HG03095 (cell line): ENCODE measurements at regions not wholly inside any gene's neighbourhood (a gene's known extent, or its start where the extent isn't known, plus 50 kb on each side); places are given as distances from the start of the nearest gene placed in this dataset.

Experiments
- ATAC-seq: cut with Tn5 transposase; IDR thresholded peaks from one replicate; pipeline ENCODE4 v1.9.1; 2021; ENCODE audit warnings: moderate library complexity; ENCODE audit not compliant: unreplicated experiment

DNA sequence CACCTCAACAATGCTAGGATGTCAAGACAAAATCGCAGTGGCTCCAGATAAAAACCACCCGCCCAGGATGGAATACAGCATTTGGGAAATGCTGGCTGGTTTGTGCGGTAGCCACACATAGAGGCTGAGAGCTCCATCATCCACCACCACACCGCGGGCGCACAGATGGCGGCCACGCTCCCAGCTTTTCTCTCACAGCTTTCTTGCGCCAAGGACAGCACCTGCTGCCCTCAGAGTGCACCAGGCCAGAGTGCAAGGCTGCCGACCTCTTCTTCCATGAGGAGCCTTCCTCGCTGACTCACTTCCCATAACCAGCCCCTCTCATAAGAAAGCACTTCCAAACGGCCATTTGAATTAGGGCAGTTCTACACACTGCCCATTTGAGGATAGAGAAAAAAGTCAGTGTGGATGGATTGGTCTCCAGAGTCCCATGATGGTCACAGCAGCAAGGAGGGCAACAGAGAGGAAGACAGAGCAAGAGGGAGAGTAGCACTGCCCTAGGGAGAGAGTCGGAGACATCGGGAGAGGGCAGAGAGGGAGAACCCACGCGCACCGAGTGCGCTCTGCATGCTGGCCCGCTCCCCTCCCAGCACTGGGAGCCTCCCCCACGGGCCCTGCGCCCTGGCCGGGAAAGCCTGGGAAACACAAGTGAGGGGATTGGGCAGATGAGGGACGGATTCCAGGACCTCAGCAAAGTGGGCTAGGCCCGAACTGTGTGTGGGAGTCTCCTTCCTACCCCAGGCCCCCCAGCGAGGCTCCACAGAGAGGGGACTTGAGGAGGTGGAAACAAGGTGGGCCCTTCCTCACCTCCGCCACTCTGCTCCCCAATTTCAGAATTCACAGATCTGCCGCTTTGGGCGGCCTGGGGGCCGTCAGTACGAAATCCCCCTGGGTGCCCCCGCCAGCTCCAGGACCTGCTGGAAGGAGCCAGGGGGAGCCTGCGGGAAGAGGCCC, 156.9 kb downstream of the USP12 start:
- no peak for ATAC-seq

- ATAC-seq = no peak
These were observed 159.0 kb downstream of the USP12 start for GRCh38 chr13:27012482-27013197.

DNA sequence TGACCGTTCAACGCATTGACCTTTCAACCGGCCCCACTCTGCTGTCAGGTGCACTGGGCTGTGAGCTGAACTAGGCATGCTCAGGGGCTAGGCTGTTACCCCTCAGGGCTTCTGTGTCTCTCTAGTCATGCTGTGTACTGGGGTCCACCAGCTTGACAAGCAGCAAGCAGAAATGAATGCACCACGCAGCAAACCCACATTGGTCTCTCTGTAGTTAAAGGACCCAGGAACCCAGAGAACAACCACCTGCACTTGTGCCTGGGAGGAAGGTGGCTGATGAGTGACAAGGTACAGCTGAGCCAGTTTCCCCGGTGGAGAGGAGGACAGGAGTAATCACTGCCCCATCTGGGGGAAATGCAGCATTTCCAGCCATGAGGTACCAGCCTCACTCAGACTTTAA, 159.9 kb downstream of the USP12 start:
- no peak for ATAC-seq

DNA sequence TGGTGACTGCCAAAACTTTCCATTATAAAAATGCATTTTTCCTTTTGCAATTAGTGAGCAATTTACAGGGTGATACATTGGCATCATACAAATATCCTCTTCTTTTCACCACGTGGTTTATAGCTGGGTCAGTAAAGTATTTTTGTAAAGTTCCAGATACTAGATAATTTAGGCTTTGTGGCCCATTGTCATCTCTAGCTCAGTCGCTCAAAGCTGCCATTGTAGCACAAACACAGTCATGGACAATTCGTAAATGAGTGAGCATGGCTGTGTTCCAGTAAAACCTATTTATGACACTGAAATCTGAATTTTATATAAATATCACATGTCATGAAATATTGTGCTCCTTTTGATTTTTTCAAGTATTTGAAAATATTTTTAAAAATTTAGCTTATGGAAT, 162.9 kb downstream of the USP12 start:
- ATAC-seq = no peak

DNA sequence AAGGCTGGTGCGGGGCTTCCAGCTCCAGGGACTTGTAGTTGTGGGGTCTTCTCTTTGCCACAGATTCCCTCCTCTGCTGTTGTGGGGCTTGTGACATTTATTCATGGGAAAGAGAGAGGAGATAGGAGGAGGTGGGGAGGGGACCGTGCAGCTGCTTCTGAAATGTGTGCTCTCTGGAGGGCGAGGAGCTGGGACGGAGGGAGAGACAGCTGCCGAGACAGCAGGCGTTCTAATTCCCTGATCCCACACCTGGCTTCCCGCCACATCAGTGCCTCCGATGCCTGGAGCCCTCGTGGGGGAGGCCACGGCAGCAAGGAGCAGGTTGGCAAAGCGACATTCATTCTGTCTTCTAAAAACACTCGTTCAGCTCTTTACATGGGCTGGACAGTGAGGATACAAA, 164.4 kb downstream of the USP12 start:
- no peak for ATAC-seq

DNA sequence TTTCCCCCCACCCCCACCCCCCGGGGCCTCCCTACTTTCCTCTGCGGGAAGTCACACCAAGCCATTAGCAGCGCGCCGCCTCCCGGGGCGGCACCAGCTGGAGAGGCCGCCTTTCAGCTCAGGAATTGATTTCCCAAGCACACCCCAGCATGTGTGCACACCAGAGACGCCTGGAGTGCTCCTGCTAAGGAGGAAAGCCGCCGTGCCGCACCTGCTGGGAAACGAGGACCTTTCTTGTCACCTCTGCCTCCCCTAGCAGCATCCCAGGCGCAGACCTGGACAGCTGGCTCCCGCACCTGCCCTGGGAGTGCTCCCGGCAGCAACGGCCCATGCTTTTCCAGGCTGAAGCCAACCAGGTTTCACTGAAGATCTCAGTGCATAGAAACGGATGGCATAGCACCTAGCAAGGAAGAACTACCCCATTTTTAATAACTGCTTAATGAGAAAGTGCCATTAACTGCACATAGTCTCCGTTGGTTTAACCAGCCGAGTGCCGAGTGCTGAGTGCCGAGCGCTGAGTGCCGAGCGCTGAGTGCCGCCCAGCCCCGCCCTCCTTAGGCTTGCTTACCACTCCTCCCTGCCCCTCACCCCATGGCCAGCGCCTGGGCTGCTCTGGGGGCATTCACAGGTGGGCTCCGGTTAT, 165.0 kb downstream of the USP12 start:
- no peak for ATAC-seq

DNA sequence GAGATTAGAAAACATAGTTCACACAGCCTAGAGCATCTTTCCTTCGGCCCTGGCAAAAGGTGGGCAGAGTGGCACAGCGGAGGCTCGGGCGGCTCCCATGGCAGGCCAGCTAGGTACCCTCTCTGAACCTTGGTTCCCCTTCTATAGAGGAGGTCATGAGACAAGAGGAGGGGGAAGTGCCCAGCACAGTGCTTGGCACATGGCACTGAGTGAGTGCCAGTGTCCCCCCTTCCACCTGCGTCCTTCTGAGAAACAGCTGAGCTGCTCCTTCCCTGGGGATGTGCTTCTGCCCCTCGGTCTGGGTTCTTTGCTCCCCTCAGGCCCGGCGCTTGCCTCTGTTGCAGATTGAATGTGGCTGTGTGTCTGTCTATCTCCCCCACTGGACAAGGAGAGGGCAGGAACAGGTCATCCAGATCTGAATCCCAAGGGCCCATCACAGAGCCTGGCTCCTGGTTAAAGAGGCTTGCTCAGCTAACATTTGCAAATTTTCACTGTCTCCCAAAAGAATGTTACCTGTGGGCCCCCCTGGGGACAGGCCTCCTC, 165.6 kb downstream of the USP12 start:
- no peak for ATAC-seq

DNA sequence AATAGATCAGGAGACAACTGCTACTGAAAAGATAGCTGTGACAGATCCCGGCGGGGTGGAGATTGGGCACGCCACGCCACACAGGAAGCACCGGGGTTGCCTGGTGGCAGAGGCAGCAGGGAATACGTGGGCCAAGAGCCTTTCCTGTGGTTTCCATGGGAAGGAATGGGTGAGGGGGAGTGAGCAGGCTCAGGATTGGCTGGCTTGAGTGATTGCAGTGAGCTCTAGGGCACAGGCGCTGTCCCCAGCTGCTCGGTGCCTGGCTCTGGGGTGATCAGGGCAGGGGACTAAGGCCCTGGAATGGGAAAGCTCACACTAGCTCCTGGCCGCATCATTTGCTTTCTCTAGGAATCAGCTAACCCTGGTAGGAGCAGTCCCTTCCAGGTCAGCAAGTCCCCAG, 166.1 kb downstream of the USP12 start:
- ATAC-seq = no peak

GRCh38 chr13:27004866-27005265, 166.7 kb downstream of the USP12 start:
- ATAC-seq = no peak

DNA sequence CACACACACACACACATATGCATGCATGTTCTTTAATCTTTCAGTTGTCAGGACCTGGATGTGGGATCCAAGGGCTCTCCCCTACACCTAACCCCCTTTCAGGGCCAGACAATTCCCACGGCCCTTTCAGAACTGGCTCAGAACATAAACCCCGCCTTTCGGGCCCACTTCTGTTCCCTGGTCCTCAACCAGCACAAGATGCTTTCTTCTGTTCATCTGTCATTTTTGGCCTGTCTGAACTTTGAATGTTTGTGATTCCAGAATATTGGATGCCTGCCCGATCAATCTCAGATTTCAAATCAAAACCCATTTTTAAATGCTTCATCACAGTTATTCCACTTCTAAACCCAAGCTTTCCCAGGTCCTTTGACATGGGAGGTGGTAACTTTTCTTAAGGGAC, 167.3 kb downstream of the USP12 start:
- no peak for ATAC-seq

DNA sequence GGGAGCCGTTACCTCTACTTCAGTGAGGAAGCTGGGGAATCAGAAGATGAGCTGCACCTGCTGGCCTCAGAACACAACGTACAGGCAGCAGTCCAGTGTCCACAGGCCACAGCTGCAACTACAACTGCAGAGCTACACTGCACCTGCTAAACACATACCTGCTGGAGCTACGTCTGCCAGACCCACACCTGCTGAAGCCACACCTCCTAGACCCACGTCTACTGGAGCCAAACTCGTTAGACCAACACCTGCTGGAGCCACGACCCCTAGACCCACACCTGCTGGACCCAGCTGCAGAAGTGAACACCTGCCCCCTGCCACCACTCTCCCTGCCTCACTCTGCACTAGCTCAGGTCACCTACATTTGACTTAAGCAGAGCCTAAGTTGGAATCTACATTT, 169.9 kb downstream of the USP12 start:
- ATAC-seq = no peak

- ATAC-seq = no peak
These were observed 170.9 kb downstream of the USP12 start for GRCh38 chr13:27000686-27001085.

- no peak for ATAC-seq
These were observed 172.1 kb downstream of the USP12 start for GRCh38 chr13:26999499-26999898.

GRCh38 chr13:26998292-26998691, 173.3 kb downstream of the USP12 start:
- no peak for ATAC-seq

GRCh38 chr13:26996965-26997752, 174.5 kb downstream of the USP12 start:
- peak; percentile 93 for ATAC-seq

GRCh38 chr13:26995159-26995558, 176.5 kb downstream of the USP12 start:
- ATAC-seq = no peak

- ATAC-seq = no peak
These were observed 177.8 kb downstream of the USP12 start for GRCh38 chr13:26993780-26994179.

- no peak for ATAC-seq
These were observed 178.5 kb downstream of the USP12 start for GRCh38 chr13:26992951-26993719.

DNA sequence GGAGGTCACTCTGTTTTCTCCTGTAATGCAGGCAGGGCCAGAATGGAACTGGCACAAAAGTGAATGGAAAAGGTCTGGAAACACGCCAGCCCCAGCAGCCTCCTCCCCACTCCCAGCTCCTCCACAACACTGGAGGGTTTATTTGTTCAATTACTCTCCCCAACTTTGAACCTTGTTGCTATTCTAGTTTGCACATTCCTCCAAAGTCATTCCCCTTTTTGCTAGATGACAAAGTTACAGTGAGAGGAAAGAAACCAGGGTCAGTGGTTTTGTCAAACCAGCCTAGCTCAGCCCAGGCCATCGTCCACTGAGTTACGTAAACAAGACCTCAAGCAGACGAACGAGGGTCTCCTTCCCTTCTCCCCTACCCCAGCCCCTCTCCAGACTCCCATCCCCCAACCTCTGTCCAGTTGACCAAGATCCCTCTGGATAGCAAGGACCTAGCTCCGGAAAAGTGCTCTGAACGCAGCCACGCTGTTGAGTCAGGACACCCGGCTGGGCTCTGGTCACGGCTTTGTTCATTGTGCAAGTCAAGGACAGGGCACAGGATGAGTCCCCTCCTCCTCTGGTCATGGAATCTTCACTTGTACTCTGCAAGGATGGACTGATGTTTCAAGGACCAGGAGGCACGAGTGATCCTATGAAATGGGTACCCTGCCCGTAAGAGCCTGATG, 180.0 kb downstream of the USP12 start:
- no peak for ATAC-seq
